ENCODE measurements at regions not wholly inside any gene's neighbourhood (a gene's known extent, or its start where the extent isn't known, plus 50 kb on each side); places are given as distances from the start of the nearest gene placed in this dataset.
"Not testable (repeated sequence)": the region's sequence is repeated elsewhere in the genome, so short reads cannot be mapped to it uniquely, and the experiment has no call there.

DNA sequence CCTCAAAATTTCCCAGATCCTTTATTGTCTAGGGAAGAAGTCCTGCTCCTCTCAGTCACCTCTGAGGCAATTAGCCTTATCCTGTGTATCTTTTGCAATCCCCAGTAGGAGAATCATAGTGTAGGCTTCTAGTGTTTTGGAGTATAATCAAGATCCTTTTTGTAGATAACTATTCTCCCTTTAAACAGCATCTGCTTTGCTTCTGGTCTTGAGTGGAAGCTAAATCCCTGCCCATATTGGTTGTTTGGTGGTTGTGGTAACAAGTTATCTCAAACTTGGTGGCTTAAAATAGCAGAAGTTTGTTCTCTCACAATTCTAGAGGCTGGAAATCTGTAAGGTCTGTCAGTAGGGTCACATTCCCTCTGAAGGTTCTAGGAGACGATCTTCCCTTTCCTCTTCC lies 217.5 kb upstream of the RASGRP1 start:
- DNase-seq: no peak
- Histone ChIP-seq H3K4me1 (ENCODE audit: control insufficient read depth, insufficient read depth, low read length, poor library complexity, severe bottlenecking) (no peaks in the 10 kb centered on the region), H3K9me3 (ENCODE audit: control insufficient read depth in 2 of 2, low read length in 2 of 2) (no peaks in the 10 kb centered on the region), H3K27ac (ENCODE audit: insufficient read depth, low read length, poor library complexity, severe bottlenecking) (no peak overlapping the region), H3K36me3 (ENCODE audit: control insufficient read depth, insufficient read depth, low read length) (peaks cover 3% of the 10 kb centered on the region), H3K4me3 (ENCODE audit: low read depth, low read length) (no peak overlapping the region), H3K27me3 (ENCODE audit: control insufficient read depth, insufficient read depth, low read length) (peaks cover 2% of the 10 kb centered on the region)
- no peaks in the 10 kb centered on the region for H3K27me3 Mint-ChIP-seq
- no peak for ATAC-seq (ENCODE audit: low read depth in 2 of 2)
- H3K36me3 Mint-ChIP-seq: no peaks in the 10 kb centered on the region
- H3K4me3 Mint-ChIP-seq: no peak overlapping the region
- no peak overlapping the region for H3K27ac Mint-ChIP-seq
- H3K4me1 Mint-ChIP-seq: peaks cover 0 to 12% (median 7%) of the 10 kb centered on the region in 4 donors
- peaks cover 0 to 3% (median 0%) of the 10 kb centered on the region in 7 donors for H3K9me3 Mint-ChIP-seq

DNA sequence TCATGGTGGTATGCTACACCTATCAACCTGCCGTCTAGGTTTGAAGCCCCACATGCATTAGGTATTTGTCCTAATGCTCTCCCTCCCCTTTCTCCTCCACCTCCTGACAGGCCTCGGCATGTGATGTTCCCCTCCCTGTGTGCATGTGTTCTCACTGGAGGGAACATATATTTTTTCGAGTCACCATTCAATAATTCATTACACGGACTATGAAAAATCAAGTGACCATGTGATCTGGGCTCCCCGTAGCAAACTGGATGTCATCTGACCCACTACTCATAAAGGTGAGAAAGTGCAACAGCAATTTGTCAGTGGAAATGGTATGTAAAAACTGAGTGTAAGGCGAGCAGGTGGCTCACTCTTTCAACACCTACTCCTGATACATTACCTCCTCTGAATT lies 224.3 kb upstream of the RASGRP1 start:
- H3K4me1 ChIP-seq (ENCODE audit: control insufficient read depth, insufficient read depth, low read length, poor library complexity, severe bottlenecking): no peaks in the 10 kb centered on the region
- no peak overlapping the region for H3K27ac Mint-ChIP-seq
- no peaks in the 10 kb centered on the region for H3K36me3 Mint-ChIP-seq
- no peaks in the 10 kb centered on the region for H3K27me3 ChIP-seq (ENCODE audit: control insufficient read depth, insufficient read depth, low read length)
- H3K27ac ChIP-seq (ENCODE audit: insufficient read depth, low read length, poor library complexity, severe bottlenecking): no peak overlapping the region
- H3K36me3 ChIP-seq (ENCODE audit: control insufficient read depth, insufficient read depth, low read length): peaks cover 2% of the 10 kb centered on the region
- no peak overlapping the region for H3K4me3 Mint-ChIP-seq
- peaks cover 0 to 4% (median 0%) of the 10 kb centered on the region in 7 donors for H3K9me3 Mint-ChIP-seq
- DNase-seq: no peak
- H3K9me3 ChIP-seq (ENCODE audit: control insufficient read depth in 2 of 2, low read length in 2 of 2): no peaks in the 10 kb centered on the region
- H3K4me3 ChIP-seq (ENCODE audit: low read depth, low read length): no peak overlapping the region
- no peaks in the 10 kb centered on the region for H3K4me1 Mint-ChIP-seq
- no peaks in the 10 kb centered on the region for H3K27me3 Mint-ChIP-seq
- ATAC-seq (ENCODE audit: low read depth in 2 of 2): no peak

DNA sequence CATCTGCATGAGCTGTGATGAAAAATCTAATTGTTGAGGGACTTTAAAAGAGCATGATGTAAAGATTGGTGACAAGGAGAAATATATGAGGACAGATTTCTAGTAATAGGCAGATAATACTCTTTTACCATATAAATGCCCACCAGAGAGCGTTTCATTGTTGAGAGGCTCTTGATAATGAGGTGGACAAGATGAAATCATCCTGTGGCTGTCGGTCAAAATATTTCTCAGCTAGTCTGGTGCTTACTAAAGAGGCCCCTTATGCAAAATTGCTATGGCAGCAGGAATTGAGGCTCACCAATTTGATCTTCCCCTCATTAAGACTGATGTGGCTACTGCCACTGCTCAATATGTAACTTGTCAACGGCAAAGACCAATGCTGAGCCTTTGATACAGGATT lies 225.0 kb upstream of the RASGRP1 start:
- H3K4me1 Mint-ChIP-seq: no peaks in the 10 kb centered on the region
- ATAC-seq (ENCODE audit: low read depth in 2 of 2) (no peak), DNase-seq (no peak)
- H3K4me3 ChIP-seq (ENCODE audit: low read depth, low read length): no peak overlapping the region
- no peaks in the 10 kb centered on the region for H3K4me1 ChIP-seq (ENCODE audit: control insufficient read depth, insufficient read depth, low read length, poor library complexity, severe bottlenecking)
- no peaks in the 10 kb centered on the region for H3K9me3 ChIP-seq (ENCODE audit: control insufficient read depth in 2 of 2, low read length in 2 of 2)
- H3K9me3 Mint-ChIP-seq: peaks cover 0 to 5% (median 0%) of the 10 kb centered on the region in 7 donors
- peaks cover 2% of the 10 kb centered on the region for H3K36me3 ChIP-seq (ENCODE audit: control insufficient read depth, insufficient read depth, low read length)
- no peak overlapping the region for H3K27ac ChIP-seq (ENCODE audit: insufficient read depth, low read length, poor library complexity, severe bottlenecking)
- no peak overlapping the region for H3K4me3 Mint-ChIP-seq
- H3K36me3 Mint-ChIP-seq: no peaks in the 10 kb centered on the region
- no peak overlapping the region for H3K27ac Mint-ChIP-seq
- H3K27me3 ChIP-seq (ENCODE audit: control insufficient read depth, insufficient read depth, low read length): no peaks in the 10 kb centered on the region
- no peaks in the 10 kb centered on the region for H3K27me3 Mint-ChIP-seq

DNA sequence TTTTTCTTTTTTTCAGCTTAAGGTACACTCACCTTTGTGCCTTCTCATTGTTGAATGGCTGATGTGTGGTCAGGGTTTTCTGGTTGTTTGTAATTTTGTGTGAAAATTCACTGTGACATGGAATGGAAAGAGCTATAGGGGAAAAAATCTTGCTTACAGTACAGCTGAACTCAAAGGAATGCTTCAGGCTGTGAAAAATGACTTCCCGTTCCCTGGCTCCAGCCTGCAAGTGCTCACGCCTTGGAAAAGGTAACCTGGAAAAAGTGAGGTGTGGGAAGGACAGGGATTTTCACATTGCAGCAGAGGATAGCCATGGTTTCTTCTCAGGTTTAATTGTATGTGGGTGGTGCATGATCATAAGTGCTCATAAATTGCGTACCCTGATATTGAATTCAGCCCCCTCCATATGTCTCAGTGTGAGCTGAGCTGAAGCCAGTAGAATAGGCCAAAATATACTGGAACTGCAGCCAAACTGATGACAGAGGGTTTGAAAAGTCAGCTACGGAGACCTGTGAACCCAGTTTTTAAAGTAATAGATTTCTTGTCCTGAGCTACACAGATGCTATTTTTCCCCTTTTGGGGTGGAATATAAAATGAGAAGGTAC lies 228.7 kb upstream of the RASGRP1 start:
- Mint-ChIP-seq H3K27me3 (no peaks in the 10 kb centered on the region), H3K9me3 (peaks cover 0 to 6% (median 3%) of the 10 kb centered on the region in 7 donors)

DNA sequence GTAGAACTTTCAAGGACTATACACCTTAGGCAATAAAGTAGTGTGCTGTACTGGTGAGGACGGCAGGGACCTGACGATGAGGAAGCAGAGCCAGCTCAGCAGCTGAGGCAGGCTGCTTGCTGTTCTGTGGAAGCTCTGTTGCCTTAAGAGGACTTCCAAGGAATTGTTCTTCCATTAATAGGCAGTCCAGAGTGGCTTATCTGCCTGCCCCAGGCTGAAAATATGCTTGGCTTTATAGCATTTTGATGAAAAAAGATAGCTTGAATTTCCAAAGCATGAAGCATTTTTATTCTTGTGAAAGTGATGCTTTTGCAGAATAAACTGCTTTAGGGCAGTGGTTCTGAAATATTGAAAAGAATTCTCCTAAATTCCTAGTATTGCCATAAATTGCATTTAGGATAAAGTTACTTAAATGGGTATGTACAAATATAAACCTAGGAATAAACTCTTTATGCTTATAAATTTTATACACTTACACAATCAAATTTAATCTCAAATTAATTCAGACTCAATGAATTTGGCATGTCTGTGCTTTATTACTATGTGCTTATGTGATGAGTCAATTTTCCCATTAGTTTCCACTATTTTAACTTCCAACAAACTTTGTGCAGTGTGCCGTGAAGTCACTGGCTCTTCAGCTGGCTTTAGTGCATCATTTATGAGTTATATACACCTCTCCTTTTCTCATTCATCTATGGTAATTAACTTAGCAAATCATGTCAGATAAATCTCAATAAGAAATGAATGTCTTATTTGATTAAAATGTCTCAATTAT lies 231.0 kb upstream of the RASGRP1 start:
- no peak overlapping the region for H3K4me3 Mint-ChIP-seq
- H3K27me3 Mint-ChIP-seq: peaks cover 4% of the 10 kb centered on the region
- H3K4me1 Mint-ChIP-seq: peaks cover 0 to 4% (median under 1%) of the 10 kb centered on the region in 4 donors
- H3K9me3 Mint-ChIP-seq: peaks cover 0 to 13% (median 4%) of the 10 kb centered on the region in 7 donors
- no peak overlapping the region for H3K4me3 ChIP-seq (ENCODE audit: low read depth, low read length)
- DNase-seq (no peak), ATAC-seq (ENCODE audit: low read depth in 2 of 2) (no peak)
- H3K4me1 ChIP-seq (ENCODE audit: control insufficient read depth, insufficient read depth, low read length, poor library complexity, severe bottlenecking): no peaks in the 10 kb centered on the region
- peaks cover 2% of the 10 kb centered on the region for H3K36me3 ChIP-seq (ENCODE audit: control insufficient read depth, insufficient read depth, low read length)
- no peak overlapping the region for H3K27ac Mint-ChIP-seq
- no peak overlapping the region for H3K27ac ChIP-seq (ENCODE audit: insufficient read depth, low read length, poor library complexity, severe bottlenecking)
- peaks cover 3% of the 10 kb centered on the region for H3K36me3 Mint-ChIP-seq
- no peaks in the 10 kb centered on the region for H3K27me3 ChIP-seq (ENCODE audit: control insufficient read depth, insufficient read depth, low read length)
- H3K9me3 ChIP-seq (ENCODE audit: control insufficient read depth in 2 of 2, low read length in 2 of 2): no peaks in the 10 kb centered on the region

More for the DNA sequence above, 228.7 kb upstream of the RASGRP1 start:
- ATAC-seq (ENCODE audit: low read depth in 2 of 2) (no peak), DNase-seq (no peak)
- Histone ChIP-seq H3K36me3 (ENCODE audit: control insufficient read depth, insufficient read depth, low read length) (peaks cover 2% of the 10 kb centered on the region), H3K27ac (ENCODE audit: insufficient read depth, low read length, poor library complexity, severe bottlenecking) (no peak overlapping the region), H3K4me1 (ENCODE audit: control insufficient read depth, insufficient read depth, low read length, poor library complexity, severe bottlenecking) (no peaks in the 10 kb centered on the region), H3K27me3 (ENCODE audit: control insufficient read depth, insufficient read depth, low read length) (no peaks in the 10 kb centered on the region), H3K4me3 (ENCODE audit: low read depth, low read length) (no peak overlapping the region), H3K9me3 (ENCODE audit: control insufficient read depth in 2 of 2, low read length in 2 of 2) (no peaks in the 10 kb centered on the region)
- H3K36me3 Mint-ChIP-seq: peaks cover 3% of the 10 kb centered on the region
- H3K27ac Mint-ChIP-seq: no peak overlapping the region
- H3K4me1 Mint-ChIP-seq: no peaks in the 10 kb centered on the region
- H3K4me3 Mint-ChIP-seq: no peak overlapping the region

DNA sequence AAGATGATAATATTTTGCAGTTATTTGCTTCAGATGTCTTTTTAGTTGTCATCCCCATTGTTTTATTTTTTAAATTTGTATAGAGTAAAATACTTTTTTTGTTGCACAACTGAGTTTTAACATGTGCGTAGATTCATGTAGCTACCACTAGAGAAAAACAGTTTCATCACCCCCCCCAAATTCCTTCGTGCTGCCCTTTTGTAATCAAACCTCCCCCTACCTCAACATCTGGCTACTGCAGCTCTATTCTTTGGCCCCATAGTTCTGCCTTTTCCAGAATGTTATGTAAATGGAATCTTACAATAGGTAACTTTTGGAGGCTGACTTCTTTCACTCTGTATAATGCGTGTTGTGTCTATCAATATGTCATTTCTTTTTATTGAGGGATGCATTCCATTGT lies 232.0 kb upstream of the RASGRP1 start:
- H3K4me3 Mint-ChIP-seq: no peak overlapping the region
- Histone ChIP-seq H3K27ac (ENCODE audit: insufficient read depth, low read length, poor library complexity, severe bottlenecking) (no peak overlapping the region), H3K9me3 (ENCODE audit: control insufficient read depth in 2 of 2, low read length in 2 of 2) (no peaks in the 10 kb centered on the region), H3K36me3 (ENCODE audit: control insufficient read depth, insufficient read depth, low read length) (no peaks in the 10 kb centered on the region), H3K4me1 (ENCODE audit: control insufficient read depth, insufficient read depth, low read length, poor library complexity, severe bottlenecking) (no peaks in the 10 kb centered on the region), H3K4me3 (ENCODE audit: low read depth, low read length) (no peak overlapping the region), H3K27me3 (ENCODE audit: control insufficient read depth, insufficient read depth, low read length) (no peaks in the 10 kb centered on the region)
- ATAC-seq (ENCODE audit: low read depth in 2 of 2) (no peak), DNase-seq (no peak)
- H3K4me1 Mint-ChIP-seq: peaks cover 0 to 6% (median under 1%) of the 10 kb centered on the region in 4 donors
- H3K9me3 Mint-ChIP-seq: peaks cover 0 to 13% (median 4%) of the 10 kb centered on the region in 7 donors
- peaks cover 6% of the 10 kb centered on the region for H3K27me3 Mint-ChIP-seq
- H3K27ac Mint-ChIP-seq: no peak overlapping the region
- peaks cover 3% of the 10 kb centered on the region for H3K36me3 Mint-ChIP-seq

DNA sequence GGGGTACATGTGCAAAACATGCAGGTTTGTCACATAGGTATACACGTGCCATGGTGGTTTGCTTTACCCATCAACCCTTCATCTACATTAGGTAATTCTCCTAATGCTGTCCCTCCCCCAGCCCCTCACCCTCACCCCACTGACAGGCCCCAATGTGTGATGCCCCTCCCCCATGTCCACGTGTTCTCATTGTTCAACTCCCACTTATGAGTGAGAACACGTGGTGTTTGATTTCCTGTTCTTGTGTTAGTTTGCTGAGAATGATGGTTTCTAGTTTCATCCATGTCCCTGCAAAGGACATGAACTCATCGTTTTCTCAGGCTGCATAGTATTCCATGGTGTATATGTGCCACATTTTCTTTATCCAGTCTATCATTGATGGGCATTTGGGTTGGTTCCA lies 232.9 kb upstream of the RASGRP1 start:
- not testable (repeated sequence) for ATAC-seq (ENCODE audit: low read depth in 2 of 2); H3K4me1 Mint-ChIP-seq; H3K36me3 ChIP-seq (ENCODE audit: control insufficient read depth, insufficient read depth, low read length); H3K27me3 Mint-ChIP-seq; H3K27ac Mint-ChIP-seq; DNase-seq; H3K36me3 Mint-ChIP-seq; H3K4me1 ChIP-seq (ENCODE audit: control insufficient read depth, insufficient read depth, low read length, poor library complexity, severe bottlenecking); H3K4me3 Mint-ChIP-seq; H3K27ac ChIP-seq (ENCODE audit: insufficient read depth, low read length, poor library complexity, severe bottlenecking); H3K9me3 ChIP-seq (ENCODE audit: control insufficient read depth in 2 of 2, low read length in 2 of 2); H3K4me3 ChIP-seq (ENCODE audit: low read depth, low read length); H3K27me3 ChIP-seq (ENCODE audit: control insufficient read depth, insufficient read depth, low read length)
- peaks cover 0 to 13% (median 4%) of the 10 kb centered on the region in 7 donors for H3K9me3 Mint-ChIP-seq

DNA sequence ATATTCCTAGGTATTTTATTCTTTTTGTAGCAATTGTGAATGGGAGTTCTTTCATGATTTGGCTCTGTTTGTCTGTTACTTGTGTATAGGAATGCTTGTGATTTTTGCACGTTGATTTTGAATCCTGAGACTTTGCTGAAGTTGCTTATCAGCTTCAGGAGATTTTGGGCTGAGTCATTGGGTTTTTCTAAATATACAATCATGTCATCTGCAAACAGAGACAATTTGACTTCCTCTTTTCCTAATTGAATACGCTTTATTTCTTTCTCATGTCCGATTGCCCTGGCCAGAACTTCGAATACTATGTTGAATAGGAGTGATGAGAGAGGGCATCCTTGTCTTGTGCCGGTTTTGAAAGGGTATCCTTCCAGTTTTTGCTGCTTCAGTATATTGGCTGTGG lies 234.6 kb upstream of the RASGRP1 start:
- H3K27me3 Mint-ChIP-seq; ATAC-seq (ENCODE audit: low read depth in 2 of 2); H3K4me3 ChIP-seq (ENCODE audit: low read depth, low read length); H3K4me1 Mint-ChIP-seq; H3K9me3 ChIP-seq (ENCODE audit: control insufficient read depth in 2 of 2, low read length in 2 of 2); DNase-seq; H3K36me3 ChIP-seq (ENCODE audit: control insufficient read depth, insufficient read depth, low read length); H3K4me1 ChIP-seq (ENCODE audit: control insufficient read depth, insufficient read depth, low read length, poor library complexity, severe bottlenecking); H3K27ac ChIP-seq (ENCODE audit: insufficient read depth, low read length, poor library complexity, severe bottlenecking); H3K27ac Mint-ChIP-seq; H3K27me3 ChIP-seq (ENCODE audit: control insufficient read depth, insufficient read depth, low read length); H3K36me3 Mint-ChIP-seq; H3K4me3 Mint-ChIP-seq: not testable (repeated sequence)
- peaks cover 0 to 13% (median 4%) of the 10 kb centered on the region in 7 donors for H3K9me3 Mint-ChIP-seq
